ENCODE measurements at regions not wholly inside any gene's neighbourhood (a gene's known extent, or its start where the extent isn't known, plus 50 kb on each side); places are given as distances from the start of the nearest gene placed in this dataset.

- H3K4me1 ChIP-seq, result no peaks in the 10 kb centered on the region
- H3K4me3 ChIP-seq, result no peak overlapping the region
- no peaks in the 10 kb centered on the region for H3K36me3 ChIP-seq
- no peaks in the 10 kb centered on the region for H3K27me3 ChIP-seq
- no peak for DNase-seq
- no peak overlapping the region for H3K27ac ChIP-seq
- intact Hi-C loops (cut with DNase I; ENCODE audit: low total_unique reads), result no loop called here
- peaks cover 0 to 3% (median 0%) of the 10 kb centered on the region in 3 donors for H3K9me3 ChIP-seq
- TF ChIP-seq CTCF (IDR thresholded peaks at IDR 0.05), result no peak
These were observed 475.4 kb downstream of the MED10 start for GRCh38 chr5:5902678-5903646.

GRCh38 chr5:5900350-5900749 lies 477.9 kb downstream of the ICE1 start:
- no peaks in the 10 kb centered on the region for H3K36me3 ChIP-seq
- no peak for DNase-seq
- peaks cover 0 to 3% (median 0%) of the 10 kb centered on the region in 3 donors for H3K9me3 ChIP-seq
- TF ChIP-seq CTCF (IDR thresholded peaks at IDR 0.05), result no peak
- H3K4me1 ChIP-seq, result no peaks in the 10 kb centered on the region
- H3K27me3 ChIP-seq, result no peaks in the 10 kb centered on the region
- intact Hi-C loops (cut with DNase I; ENCODE audit: low total_unique reads), result no loop called here
- H3K27ac ChIP-seq, result no peak overlapping the region
- no peak overlapping the region for H3K4me3 ChIP-seq

GRCh38 chr5:5899716-5900115 lies 477.2 kb downstream of the ICE1 start:
- TF ChIP-seq CTCF (IDR thresholded peaks at IDR 0.05), result no peak
- intact Hi-C loops (cut with DNase I; ENCODE audit: low total_unique reads), result no loop called here
- no peaks in the 10 kb centered on the region for H3K36me3 ChIP-seq

GRCh38 chr5:5888284-5888683 lies 465.8 kb downstream of the ICE1 start:
- Histone ChIP-seq H3K4me1 (peaks cover 0 to 6% (median 0%) of the 10 kb centered on the region in 4 donors), H3K4me3 (no peak overlapping the region), H3K27ac (no peak overlapping the region), H3K27me3 (peaks cover 0 to 15% of the 10 kb centered on the region in 2 donors), H3K36me3 (no peaks in the 10 kb centered on the region), H3K9me3 (no peaks in the 10 kb centered on the region)
- intact Hi-C loops (cut with DNase I; ENCODE audit: low total_unique reads), result no loop called here
- no peak for TF ChIP-seq CTCF (IDR thresholded peaks at IDR 0.05)
- no peak for DNase-seq

More at GRCh38 chr5:5899716-5900115, 477.2 kb downstream of the ICE1 start:
- Histone ChIP-seq H3K9me3 (peaks cover 0 to 3% (median 0%) of the 10 kb centered on the region in 3 donors), H3K4me3 (no peak overlapping the region), H3K27ac (no peak overlapping the region), H3K27me3 (no peaks in the 10 kb centered on the region), H3K4me1 (no peaks in the 10 kb centered on the region)
- DNase-seq, result no peak

- intact Hi-C loops (cut with DNase I; ENCODE audit: low total_unique reads), result no loop called here
- Histone ChIP-seq H3K4me1 (peaks cover 0 to 6% (median 0%) of the 10 kb centered on the region in 4 donors), H3K36me3 (no peaks in the 10 kb centered on the region), H3K27ac (no peak overlapping the region), H3K4me3 (no peak overlapping the region), H3K27me3 (peaks cover 0 to 15% of the 10 kb centered on the region in 2 donors), H3K9me3 (no peaks in the 10 kb centered on the region)
- TF ChIP-seq CTCF (IDR thresholded peaks at IDR 0.05), result no peak
- DNase-seq, result no peak
These were observed 465.4 kb downstream of the ICE1 start for GRCh38 chr5:5887833-5888232.

All from tibial artery (tissue), 4 donors.